ENCODE measurements at regions not wholly inside any gene's neighbourhood (a gene's known extent, or its start where the extent isn't known, plus 50 kb on each side); places are given as distances from the start of the nearest gene placed in this dataset.

- no peak overlapping the region for H3K27ac ChIP-seq (ENCODE audit: low read depth)
- H3F3A ChIP-seq (replicated peaks; ENCODE audit: low read depth): no peaks in the 10 kb centered on the region
- DNase-seq (ENCODE audit: low spot score) (no peak), ATAC-seq (peak; percentile 48; the same call in 1 of the 3 replicates)
- H4K20me1 ChIP-seq (replicated peaks; ENCODE audit: insufficient read depth): no peaks in the 10 kb centered on the region
- no peaks in the 10 kb centered on the region for H3K79me2 ChIP-seq (replicated peaks; ENCODE audit: insufficient read depth)
- no peaks in the 10 kb centered on the region for H3K36me3 ChIP-seq (ENCODE audit: insufficient read depth)
- peaks cover 1% of the 10 kb centered on the region for H3K4me1 Mint-ChIP-seq
- peaks cover 7% of the 10 kb centered on the region for H3K27me3 Mint-ChIP-seq (ENCODE audit: insufficient read depth, low read depth, poor library complexity)
- H3K27me3 ChIP-seq (ENCODE audit: insufficient read depth): no peaks in the 10 kb centered on the region
- no peak overlapping the region for H3K4me2 ChIP-seq
- no peak overlapping the region for H2AFZ ChIP-seq
- H3K9me2 ChIP-seq (ENCODE audit: insufficient read depth): peaks cover 4% of the 10 kb centered on the region; the same call in 1 of the 2 replicates
- H3K27ac Mint-ChIP-seq: no peak overlapping the region
- no peaks in the 10 kb centered on the region; the same call in 1 of the 2 replicates for H3K4me1 ChIP-seq (ENCODE audit: insufficient read depth)
- H3K4me3 Mint-ChIP-seq: no peak overlapping the region
- peaks cover 14% of the 10 kb centered on the region; the same call in 2 of the 3 replicates for H3K9me3 Mint-ChIP-seq
- no peaks in the 10 kb centered on the region; the same call in 2 of the 3 replicates for H3K36me3 Mint-ChIP-seq (ENCODE audit: low read depth)
- TF ChIP-seq CREB1 (CRISPR knock-in tag; IDR thresholded peaks at IDR 0.05; ENCODE audit: low read depth): no peak
- no peak overlapping the region for H3K4me3 ChIP-seq
Observed at GRCh38 chr16:79402356-79402755, 198.2 kb downstream of the MAF start.

DNA sequence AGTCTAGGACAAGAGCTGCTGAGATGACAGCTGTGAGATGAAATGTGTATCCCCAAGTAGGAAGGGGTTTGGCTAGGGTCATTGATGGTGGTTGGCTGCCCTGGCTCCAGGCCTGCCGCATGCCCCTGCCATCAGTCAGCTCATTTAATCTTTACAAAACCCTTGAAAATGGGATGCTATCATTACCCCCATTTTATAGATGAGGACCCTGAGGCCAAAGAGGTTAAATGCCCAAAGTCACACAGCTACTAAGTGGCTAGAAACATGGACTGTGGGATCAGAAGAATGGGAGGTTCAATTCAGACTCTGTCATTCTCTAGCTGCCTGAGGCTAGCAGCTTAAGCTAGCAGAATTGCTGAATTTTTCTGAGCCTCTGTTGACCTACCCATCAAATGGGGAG is 198.8 kb downstream of the MAF start:
- no peaks in the 10 kb centered on the region for H3K27me3 ChIP-seq (ENCODE audit: insufficient read depth)
- Mint-ChIP-seq H3K4me1 (no peaks in the 10 kb centered on the region; the same call in 2 of the 3 replicates), H3K27ac (no peak overlapping the region), H3K9me3 (peaks cover 14% of the 10 kb centered on the region; the same call in 2 of the 3 replicates), H3K27me3 (ENCODE audit: insufficient read depth, low read depth, poor library complexity) (peaks cover 7% of the 10 kb centered on the region), H3K36me3 (ENCODE audit: low read depth) (no peaks in the 10 kb centered on the region; the same call in 2 of the 3 replicates), H3K4me3 (no peak overlapping the region)
- no peaks in the 10 kb centered on the region for H3K79me2 ChIP-seq (replicated peaks; ENCODE audit: insufficient read depth)
- no peaks in the 10 kb centered on the region for H3K36me3 ChIP-seq (ENCODE audit: insufficient read depth)
- no peaks in the 10 kb centered on the region for H3F3A ChIP-seq (replicated peaks; ENCODE audit: low read depth)
- no peak overlapping the region for H3K27ac ChIP-seq (ENCODE audit: low read depth)
- no peak overlapping the region for H3K4me2 ChIP-seq
- peaks cover 4% of the 10 kb centered on the region; the same call in 1 of the 2 replicates for H3K9me2 ChIP-seq (ENCODE audit: insufficient read depth)
- H3K4me3 ChIP-seq: no peak overlapping the region
- H4K20me1 ChIP-seq (replicated peaks; ENCODE audit: insufficient read depth): no peaks in the 10 kb centered on the region
- no peak for ATAC-seq
- no peak for DNase-seq (ENCODE audit: low spot score)
- H2AFZ ChIP-seq: no peak overlapping the region
- no peaks in the 10 kb centered on the region for H3K4me1 ChIP-seq (ENCODE audit: insufficient read depth)
- TF ChIP-seq EZH2 (IDR thresholded peaks at IDR 0.05; ENCODE audit: low read depth, unreplicated experiment) (no peak), POLR2AphosphoS5 (IDR thresholded peaks at IDR 0.05; ENCODE audit: low read depth) (no peak), ZNF114 (CRISPR knock-in tag; IDR thresholded peaks at IDR 0.05) (no peak), ZNF462 (CRISPR knock-in tag; IDR thresholded peaks at IDR 0.05) (no peak), REST (IDR thresholded peaks at IDR 0.05; ENCODE audit: unreplicated experiment) (no peak), EZH2phosphoT487 (IDR thresholded peaks at IDR 0.05; ENCODE audit: unreplicated experiment) (no peak), ZNF331 (CRISPR knock-in tag; IDR thresholded peaks at IDR 0.05; ENCODE audit: low read depth) (no peak), STAT1 (IDR thresholded peaks at IDR 0.05; ENCODE audit: unreplicated experiment) (no peak), CREB1 (CRISPR knock-in tag; IDR thresholded peaks at IDR 0.05; ENCODE audit: low read depth) (no peak), JUNB (IDR thresholded peaks at IDR 0.05; ENCODE audit: unreplicated experiment) (no peak)
- TF ChIP-seq, protein P1, sequence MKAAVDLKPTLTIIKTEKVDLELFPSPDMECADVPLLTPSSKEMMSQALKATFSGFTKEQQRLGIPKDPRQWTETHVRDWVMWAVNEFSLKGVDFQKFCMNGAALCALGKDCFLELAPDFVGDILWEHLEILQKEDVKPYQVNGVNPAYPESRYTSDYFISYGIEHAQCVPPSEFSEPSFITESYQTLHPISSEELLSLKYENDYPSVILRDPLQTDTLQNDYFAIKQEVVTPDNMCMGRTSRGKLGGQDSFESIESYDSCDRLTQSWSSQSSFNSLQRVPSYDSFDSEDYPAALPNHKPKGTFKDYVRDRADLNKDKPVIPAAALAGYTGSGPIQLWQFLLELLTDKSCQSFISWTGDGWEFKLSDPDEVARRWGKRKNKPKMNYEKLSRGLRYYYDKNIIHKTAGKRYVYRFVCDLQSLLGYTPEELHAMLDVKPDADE (IDR thresholded peaks at IDR 0.05): no peak
